ENCODE measurements at regions not wholly inside any gene's neighbourhood (a gene's known extent, or its start where the extent isn't known, plus 50 kb on each side); places are given as distances from the start of the nearest gene placed in this dataset.

GRCh38 chrX:138287205-138287877 lies 424.2 kb downstream of the FGF13 start:
- no peak for FAIRE-seq
- CTCF ChIA-PET (ENCODE audit: low intra/inter-chr PET ratio, low total read pairs): no interaction called here
- POLR2A ChIA-PET: no interaction called here
- peaks cover 17% of the 10 kb centered on the region; the same call in 1 of the 2 replicates for H3K9me3 ChIP-seq (ENCODE audit: low read length)
- H4K20me1 ChIP-seq (ENCODE audit: insufficient read depth, low read length): no peaks in the 10 kb centered on the region
- in situ Hi-C loops (cut with HindIII; ENCODE audit: extremely low pct_ligation_motif_present, low pct_unique_long_range_greater_than_20kb): no loop called here
- no peak for DNase-seq (ENCODE audit: low spot score)
- no peak for TF ChIP-seq GTF3A (CRISPR knock-in tag; conservative IDR thresholded peaks at IDR 0.05)
- TF ChIP-seq TMF1 (CRISPR knock-in tag; IDR thresholded peaks at IDR 0.05; ENCODE audit: low read depth): no peak
- TF ChIP-seq ZNF33A (CRISPR knock-in tag; IDR thresholded peaks at IDR 0.05; ENCODE audit: borderline replicate concordance): no peak
- TF ChIP-seq ZSCAN21 (CRISPR knock-in tag; IDR thresholded peaks at IDR 0.05; ENCODE audit: borderline replicate concordance): no peak
- no peak for TF ChIP-seq ZNF660 (CRISPR knock-in tag; IDR thresholded peaks at IDR 0.05; ENCODE audit: borderline replicate concordance, low read depth)
- no peak for TF ChIP-seq TAF15 (IDR thresholded peaks at IDR 0.05; ENCODE audit: low read depth, low read length, poor library complexity, severe bottlenecking)
- TF ChIP-seq ZNF652 (CRISPR knock-in tag; IDR thresholded peaks at IDR 0.05; ENCODE audit: borderline replicate concordance, low read depth): no peak
- TF ChIP-seq ZC3H13 (CRISPR knock-in tag; IDR thresholded peaks at IDR 0.05): no peak
- no peak for TF ChIP-seq FOXJ3 (CRISPR knock-in tag; IDR thresholded peaks at IDR 0.05; ENCODE audit: borderline replicate concordance)
- no peak for TF ChIP-seq ZBTB21 (CRISPR knock-in tag; IDR thresholded peaks at IDR 0.05)
- no peak for TF ChIP-seq ZNF205 (CRISPR knock-in tag; IDR thresholded peaks at IDR 0.05)
- TF ChIP-seq ZBTB1 (CRISPR knock-in tag; IDR thresholded peaks at IDR 0.05; ENCODE audit: borderline replicate concordance): no peak
- no peak for TF ChIP-seq RORA (CRISPR knock-in tag; IDR thresholded peaks at IDR 0.05)
- no peaks in the 10 kb centered on the region for H3K4me1 ChIP-seq (ENCODE audit: insufficient read depth, low read length)
- no peak overlapping the region for H3K4me3 ChIP-seq (replicated peaks in 1 of 3; ENCODE audit: insufficient read depth in 1 of 3, low read depth in 2 of 3, low read length in 3 of 3)
- H3K79me2 ChIP-seq (ENCODE audit: insufficient read depth, low read length): no peaks in the 10 kb centered on the region
- no peak for ATAC-seq
- no peak overlapping the region for H3K4me2 ChIP-seq (ENCODE audit: low read depth, low read length)
- no peak overlapping the region for H2AFZ ChIP-seq (ENCODE audit: low read length)
- H3K27me3 ChIP-seq (ENCODE audit: control insufficient read depth in 1 of 2, insufficient read depth in 2 of 2, low read length in 2 of 2): no peaks in the 10 kb centered on the region
- H3K36me3 ChIP-seq (replicated peaks in 1 of 2; ENCODE audit: control insufficient read depth in 1 of 2, insufficient read depth in 2 of 2, low read length in 2 of 2): no peaks in the 10 kb centered on the region
- no peak overlapping the region for H3K9ac ChIP-seq (ENCODE audit: insufficient read depth, low read depth, low read length)
- no TSS peak for BruUV-seq (replicated peaks)
- intact Hi-C loops (cut with micrococcal nuclease; ENCODE audit: unreplicated experiment): no loop called here
- 0% methylated on average over 2 of the region's 3 CpGs for WGBS (ENCODE audit: low lambda C conversion rate)
- H3K27ac ChIP-seq (ENCODE audit: extremely low read length, insufficient read depth, low read length): no peak overlapping the region
